Smooth muscle cell (in vitro differentiated cells): ENCODE measurements at regions not wholly inside any gene's neighbourhood (a gene's known extent, or its start where the extent isn't known, plus 50 kb on each side); places are given as distances from the start of the nearest gene placed in this dataset.

Experiments
- DNase-seq: peaks from one replicate; lab custom pipeline; 2025; ENCODE audit not compliant: unreplicated experiment; lab: John Stamatoyannopoulos, UW
- H2AFZ ChIP-seq: fragments of 200-600 bp; sonication (generic); 2 replicates; pipeline ENCODE4 v1.6.0; 2016; ENCODE audit warnings: antibody characterized with exemption, low read depth, mild to moderate bottlenecking
- H3F3A ChIP-seq: fragments of 200-600 bp; sonication (generic); 2 replicates; pipeline ENCODE4 v1.6.0; 2017; ENCODE audit warnings: antibody characterized with exemption, low read depth
- H3K27ac ChIP-seq: fragments of 200-600 bp; sonication (generic); 2 replicates; pipeline ENCODE4 v1.5.1; 2016; ENCODE audit warnings: low read depth, mild to moderate bottlenecking
- H3K27me3 ChIP-seq: fragments of 200-600 bp; sonication (generic); 2 replicates; pipeline ENCODE4 v1.6.1; 2016; ENCODE audit warnings: low read depth, mild to moderate bottlenecking
- H3K36me3 ChIP-seq: fragments of 200-600 bp; sonication (generic); 2 replicates; pipeline ENCODE4 v1.5.1; 2016; ENCODE audit warnings: low read depth
- H3K4me1 ChIP-seq: fragments of 200-600 bp; sonication (generic); 2 replicates; pipeline ENCODE4 v1.5.1; 2016; ENCODE audit warnings: low read depth
- H3K4me2 ChIP-seq: fragments of 200-600 bp; sonication (generic); 2 replicates; pipeline ENCODE4 v1.6.0; 2016; ENCODE audit warnings: mild to moderate bottlenecking
- H3K4me3 ChIP-seq: fragments of 200-600 bp; sonication (generic); 2 replicates; pipeline ENCODE4 v1.5.1; 2016; ENCODE audit warnings: mild to moderate bottlenecking
- H3K79me2 ChIP-seq: fragments of 200-600 bp; sonication (generic); 2 replicates; pipeline ENCODE4 v1.6.0; 2016; ENCODE audit warnings: low read depth, mild to moderate bottlenecking
- H3K9ac ChIP-seq: fragments of 200-600 bp; sonication (generic); 2 replicates; pipeline ENCODE4 v1.6.0; 2016; ENCODE audit warnings: low read depth
- H3K9me3 ChIP-seq: fragments of 200-600 bp; sonication (generic); replicated peaks from 2 replicates; pipeline ENCODE4 v1.5.1; 2016; ENCODE audit warnings: low read depth
- H4K20me1 ChIP-seq: fragments of 200-600 bp; sonication (generic); 2 replicates; pipeline ENCODE4 v1.6.0; 2016; ENCODE audit warnings: low read depth
- CTCF ChIP-seq: fragments of 200-600 bp; sonication (generic); IDR thresholded peaks from 2 replicates; pipeline ENCODE4 v1.5.1; 2017; ENCODE audit warnings: borderline replicate concordance, mild to moderate bottlenecking, antibody characterized with exemption; ENCODE audit not compliant: insufficient read depth, poor library complexity, severe bottlenecking
- WGBS: methylation state at CpG from one replicate; pipeline ENCODE4 v1.1.7; 2016; ENCODE audit warnings: low lambda C conversion rate; 5-methylcytosine and 5-hydroxymethylcytosine counted together

- 87% methylated on average over 26 of the region's 26 CpGs for WGBS
- no peaks in the 10 kb centered on the region for H4K20me1 ChIP-seq
- no peaks in the 10 kb centered on the region for H3K9me3 ChIP-seq
- no peaks in the 10 kb centered on the region for H3K79me2 ChIP-seq
- peaks cover 5% of the 10 kb centered on the region for H3F3A ChIP-seq
- no peak overlapping the region for H3K9ac ChIP-seq
- no peak overlapping the region for H3K4me3 ChIP-seq
- H3K27ac ChIP-seq: no peak overlapping the region
- H3K4me2 ChIP-seq: no peak overlapping the region
- no peak for TF ChIP-seq CTCF
- no peak for DNase-seq
- no peaks in the 10 kb centered on the region for H3K27me3 ChIP-seq
- H3K4me1 ChIP-seq: peaks cover 6% of the 10 kb centered on the region
- H3K36me3 ChIP-seq: no peaks in the 10 kb centered on the region
- H2AFZ ChIP-seq: no peak overlapping the region
Observed at GRCh38 chr10:2921956-2922680, 145.2 kb upstream of the PFKP start.

GRCh38 chr10:2920637-2921036, 146.7 kb upstream of the PFKP start:
- H3K9ac ChIP-seq: no peak overlapping the region
- H4K20me1 ChIP-seq: no peaks in the 10 kb centered on the region
- peaks cover 6% of the 10 kb centered on the region for H3K4me1 ChIP-seq
- no peak for DNase-seq
- H2AFZ ChIP-seq: no peak overlapping the region
- no peak overlapping the region for H3K4me3 ChIP-seq
- H3K27me3 ChIP-seq: no peaks in the 10 kb centered on the region
- H3F3A ChIP-seq: peaks cover 5% of the 10 kb centered on the region
- WGBS: 73% methylated on average over 6 of the region's 6 CpGs
- TF ChIP-seq CTCF: no peak
- no peaks in the 10 kb centered on the region for H3K9me3 ChIP-seq
- no peaks in the 10 kb centered on the region for H3K36me3 ChIP-seq
- no peak overlapping the region for H3K4me2 ChIP-seq
- no peak overlapping the region for H3K27ac ChIP-seq
- H3K79me2 ChIP-seq: no peaks in the 10 kb centered on the region

- no peaks in the 10 kb centered on the region for H3K79me2 ChIP-seq
- H3K27ac ChIP-seq: no peak overlapping the region
- peaks cover 6% of the 10 kb centered on the region for H3K4me1 ChIP-seq
- WGBS: 41% methylated on average over 3 of the region's 3 CpGs
- H4K20me1 ChIP-seq: no peaks in the 10 kb centered on the region
- H2AFZ ChIP-seq: no peak overlapping the region
- no peak overlapping the region for H3K4me2 ChIP-seq
- no peaks in the 10 kb centered on the region for H3K9me3 ChIP-seq
- H3K9ac ChIP-seq: no peak overlapping the region
- no peak for DNase-seq
- H3K4me3 ChIP-seq: no peak overlapping the region
- peaks cover 5% of the 10 kb centered on the region for H3F3A ChIP-seq
- TF ChIP-seq CTCF: no peak
- no peaks in the 10 kb centered on the region for H3K36me3 ChIP-seq
- no peaks in the 10 kb centered on the region for H3K27me3 ChIP-seq
Observed at GRCh38 chr10:2920168-2920567, 147.2 kb upstream of the PFKP start.

- Histone ChIP-seq H3K9ac (no peak overlapping the region), H3K4me3 (no peak overlapping the region), H3K27ac (no peak overlapping the region), H3F3A (no peaks in the 10 kb centered on the region), H3K27me3 (no peaks in the 10 kb centered on the region), H3K4me1 (peaks cover 6% of the 10 kb centered on the region), H2AFZ (no peak overlapping the region), H3K79me2 (no peaks in the 10 kb centered on the region), H3K36me3 (no peaks in the 10 kb centered on the region), H3K9me3 (no peaks in the 10 kb centered on the region), H3K4me2 (no peak overlapping the region), H4K20me1 (no peaks in the 10 kb centered on the region)
- TF ChIP-seq CTCF: no peak
- DNase-seq: no peak
- 96% methylated on average over 2 of the region's 2 CpGs for WGBS
Observed at GRCh38 chr10:2919016-2919415, 148.3 kb upstream of the PFKP start.
